GM19468 (cell line): ENCODE measurements at regions not wholly inside any gene's neighbourhood (a gene's known extent, or its start where the extent isn't known, plus 50 kb on each side); places are given as distances from the start of the nearest gene placed in this dataset.
"Not testable (repeated sequence)": the region's sequence is repeated elsewhere in the genome, so short reads cannot be mapped to it uniquely, and the experiment has no call there.

ENCODE experiments used
- ATAC-seq: cut with Tn5 transposase; IDR thresholded peaks from one replicate; pipeline ENCODE4 v1.9.1; 2021; ENCODE audit warnings: mild to moderate bottlenecking, moderate library complexity, moderate number of reproducible peaks; ENCODE audit not compliant: unreplicated experiment; ENCODE audit errors: extremely low read depth

GRCh38 chr5:1606951-1607350, 83.2 kb upstream of the LPCAT1 start:
- not testable (repeated sequence) for ATAC-seq

GRCh38 chr5:1603916-1604315, 80.2 kb upstream of the LPCAT1 start:
- ATAC-seq: not testable (repeated sequence)

- ATAC-seq: not testable (repeated sequence)
Measured at GRCh38 chr5:1601565-1601964, 77.8 kb upstream of the LPCAT1 start.

- not testable (repeated sequence) for ATAC-seq
Measured at GRCh38 chr5:1598950-1599737, 75.4 kb upstream of the LPCAT1 start.

GRCh38 chr5:1597093-1597473, 73.3 kb upstream of the LPCAT1 start:
- not testable (repeated sequence) for ATAC-seq

GRCh38 chr5:1596462-1597092, 72.8 kb upstream of the LPCAT1 start:
- ATAC-seq: not testable (repeated sequence)

GRCh38 chr5:1594357-1595106, 70.8 kb upstream of the LPCAT1 start:
- peak; percentile 54 for ATAC-seq

- ATAC-seq: peak; percentile 9
Measured at GRCh38 chr5:1593903-1594356, 70.2 kb upstream of the LPCAT1 start.

- not testable (repeated sequence) for ATAC-seq
Measured at GRCh38 chr5:1588071-1588694, 64.4 kb upstream of the LPCAT1 start.

- ATAC-seq: not testable (repeated sequence)
Measured at GRCh38 chr5:1583081-1583875, 59.5 kb upstream of the LPCAT1 start.

- not testable (repeated sequence) for ATAC-seq
Measured at GRCh38 chr5:1579389-1579788, 55.6 kb upstream of the LPCAT1 start.

GRCh38 chr5:1576851-1577250, 53.1 kb upstream of the LPCAT1 start:
- ATAC-seq: not testable (repeated sequence)

GRCh38 chr5:1575991-1576714, 52.4 kb upstream of the LPCAT1 start:
- not testable (repeated sequence) for ATAC-seq

GRCh38 chr5:1575491-1575890, 51.7 kb upstream of the LPCAT1 start:
- not testable (repeated sequence) for ATAC-seq

- not testable (repeated sequence) for ATAC-seq
Measured at GRCh38 chr5:1574023-1574318, 50.2 kb upstream of the LPCAT1 start.

- not testable (repeated sequence) for ATAC-seq
Measured at GRCh38 chr5:1573217-1574022, 49.7 kb upstream of the LPCAT1 start.
